LNCaP clone FGC (cell line): ENCODE measurements at regions not wholly inside any gene's neighbourhood (a gene's known extent, or its start where the extent isn't known, plus 50 kb on each side); places are given as distances from the start of the nearest gene placed in this dataset.

ENCODE experiments used
- DNase-seq: peaks from one replicate; pipeline ENCODE4 v3.0.0-alpha.2; 2011; ENCODE audit warnings: low read depth
- H3K4me3 ChIP-seq: 2 replicates; pipeline ENCODE4 v1.5.1; 2011; ENCODE audit warnings: mild to moderate bottlenecking, low read depth, low read length, control low read depth
- CTCF ChIP-seq: IDR thresholded peaks from 2 replicates; pipeline ENCODE4 v1.5.1; 2012; ENCODE audit warnings: mild to moderate bottlenecking; ENCODE audit not compliant: control insufficient read depth, insufficient read depth; ENCODE audit errors: extremely low read depth

- H3K4me3 ChIP-seq = no peak overlapping the region
- no peak for DNase-seq
- no peak for TF ChIP-seq CTCF
These were observed 130.9 kb upstream of the SPACA7 start for GRCh38 chr13:112245179-112245724.

GRCh38 chr13:112245989-112246388 is 130.2 kb upstream of the SPACA7 start:
- DNase-seq = no peak
- TF ChIP-seq CTCF = no peak
- H3K4me3 ChIP-seq = no peak overlapping the region

- TF ChIP-seq CTCF = no peak
- DNase-seq = no peak
- no peak overlapping the region for H3K4me3 ChIP-seq
These were observed 129.3 kb upstream of the SPACA7 start for GRCh38 chr13:112246731-112247470.

- DNase-seq = no peak
- H3K4me3 ChIP-seq = no peak overlapping the region
- TF ChIP-seq CTCF = no peak
These were observed 128.4 kb upstream of the SPACA7 start for GRCh38 chr13:112247471-112248405.

- no peak for TF ChIP-seq CTCF
- DNase-seq = no peak
- H3K4me3 ChIP-seq = no peak overlapping the region
These were observed 127.8 kb upstream of the SPACA7 start for GRCh38 chr13:112248406-112248760.

GRCh38 chr13:112248862-112249592 is 127.1 kb upstream of the SPACA7 start:
- no peak for DNase-seq
- no peak overlapping the region for H3K4me3 ChIP-seq
- no peak for TF ChIP-seq CTCF
